ENCODE measurements at regions not wholly inside any gene's neighbourhood (a gene's known extent, or its start where the extent isn't known, plus 50 kb on each side); places are given as distances from the start of the nearest gene placed in this dataset.

DNA sequence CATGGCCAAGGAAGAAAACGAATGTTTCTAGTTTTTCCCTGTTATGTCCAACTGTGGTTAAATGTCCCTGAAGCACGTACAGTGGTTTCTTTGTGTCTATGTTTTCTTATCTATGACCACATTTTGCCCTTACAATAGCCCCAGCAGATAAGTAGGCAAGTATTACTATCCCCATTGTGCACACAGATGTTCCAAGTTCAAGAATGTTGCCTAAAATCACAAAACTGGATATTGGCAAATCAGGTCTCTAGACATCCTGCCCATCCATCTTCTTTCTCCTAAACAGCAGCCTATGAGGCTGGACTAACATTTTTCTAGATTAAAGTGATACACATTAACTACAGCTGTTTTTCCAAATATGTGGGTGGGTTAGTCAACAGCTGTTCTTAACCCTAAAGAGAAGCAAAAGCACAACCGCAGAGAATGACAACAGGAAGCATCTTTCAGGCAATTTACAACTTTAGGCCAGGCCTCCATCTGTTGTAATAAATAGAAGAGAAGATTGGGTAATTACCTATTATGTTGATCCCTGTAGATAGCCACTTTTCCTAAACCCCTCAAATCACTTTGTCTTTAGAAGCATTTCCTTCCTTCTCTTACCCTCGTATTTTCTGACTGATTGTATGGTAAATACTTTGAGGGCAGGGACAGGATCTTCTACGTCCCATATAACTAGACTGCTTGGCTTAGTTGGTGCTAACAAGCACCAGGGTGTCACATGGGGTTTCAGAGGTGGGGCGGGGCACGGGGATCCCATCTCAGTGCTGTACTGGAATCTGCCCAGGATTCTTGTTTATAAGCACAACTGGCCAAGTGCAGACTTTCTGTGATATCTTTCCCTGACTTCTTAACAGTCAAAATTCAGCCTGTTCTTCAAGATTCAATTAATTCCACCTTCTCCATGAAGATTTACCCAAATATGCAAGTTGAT lies 132.1 kb upstream of the SETBP1 start:
- H3K4me3 ChIP-seq (ENCODE audit: low read depth, poor library complexity, severe bottlenecking), result no peak overlapping the region
- TF ChIP-seq, protein P1, sequence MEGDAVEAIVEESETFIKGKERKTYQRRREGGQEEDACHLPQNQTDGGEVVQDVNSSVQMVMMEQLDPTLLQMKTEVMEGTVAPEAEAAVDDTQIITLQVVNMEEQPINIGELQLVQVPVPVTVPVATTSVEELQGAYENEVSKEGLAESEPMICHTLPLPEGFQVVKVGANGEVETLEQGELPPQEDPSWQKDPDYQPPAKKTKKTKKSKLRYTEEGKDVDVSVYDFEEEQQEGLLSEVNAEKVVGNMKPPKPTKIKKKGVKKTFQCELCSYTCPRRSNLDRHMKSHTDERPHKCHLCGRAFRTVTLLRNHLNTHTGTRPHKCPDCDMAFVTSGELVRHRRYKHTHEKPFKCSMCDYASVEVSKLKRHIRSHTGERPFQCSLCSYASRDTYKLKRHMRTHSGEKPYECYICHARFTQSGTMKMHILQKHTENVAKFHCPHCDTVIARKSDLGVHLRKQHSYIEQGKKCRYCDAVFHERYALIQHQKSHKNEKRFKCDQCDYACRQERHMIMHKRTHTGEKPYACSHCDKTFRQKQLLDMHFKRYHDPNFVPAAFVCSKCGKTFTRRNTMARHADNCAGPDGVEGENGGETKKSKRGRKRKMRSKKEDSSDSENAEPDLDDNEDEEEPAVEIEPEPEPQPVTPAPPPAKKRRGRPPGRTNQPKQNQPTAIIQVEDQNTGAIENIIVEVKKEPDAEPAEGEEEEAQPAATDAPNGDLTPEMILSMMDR (IDR thresholded peaks at IDR 0.05), result no peak
- no peak for TF ChIP-seq POLR2A (IDR thresholded peaks at IDR 0.05)
- intact Hi-C loops (cut with DNase I; ENCODE audit: low total_unique reads), result no loop called here
- DNase-seq (ENCODE audit: low spot score in 2 of 2), result no peak
- 59% methylated on average over 7 of the region's 7 CpGs for WGBS, 2 donors

DNA sequence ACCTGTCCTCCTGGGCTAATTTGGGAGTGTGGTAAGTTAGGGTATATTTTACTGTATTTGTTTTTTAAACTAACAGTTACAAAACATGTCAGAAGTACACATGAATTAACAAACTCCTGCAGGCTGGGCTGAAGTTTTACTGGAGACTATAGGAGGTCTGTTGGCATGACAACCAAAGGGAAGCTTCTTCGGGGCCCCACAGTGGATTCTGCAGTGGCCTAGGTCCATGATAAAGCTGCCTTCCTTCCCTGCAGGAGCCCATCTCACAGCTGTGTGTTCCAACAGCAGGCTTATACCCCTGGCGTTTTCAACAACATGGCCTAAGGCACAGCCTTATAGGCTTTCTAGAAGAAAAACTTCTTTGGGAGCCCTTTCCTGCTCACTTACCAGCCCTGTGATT lies 128.0 kb upstream of the SETBP1 start:
- intact Hi-C loops (cut with DNase I; ENCODE audit: low total_unique reads), result no loop called here

DNA sequence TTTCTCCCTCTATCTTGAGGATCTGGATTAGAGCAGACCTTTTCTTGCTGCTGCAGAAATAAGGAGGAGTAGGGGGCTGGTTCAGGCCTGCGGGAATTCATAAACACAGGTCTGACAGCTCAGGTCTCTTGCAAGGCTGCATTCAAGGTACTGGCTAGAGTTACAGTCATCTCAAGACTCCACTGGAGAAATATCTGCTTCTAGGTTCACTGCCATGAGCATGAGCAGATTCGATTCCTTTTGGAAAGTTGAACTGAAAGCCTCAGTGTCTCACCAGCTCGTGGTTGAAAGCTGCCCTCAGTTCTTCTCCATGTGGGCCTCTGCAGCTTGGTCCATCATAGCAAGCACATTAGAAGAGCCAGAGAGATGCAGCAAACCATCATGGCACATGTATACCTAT lies 124.4 kb upstream of the SETBP1 start:
- H3K4me3 ChIP-seq (ENCODE audit: low read depth, poor library complexity, severe bottlenecking), result no peak overlapping the region
- no peak for DNase-seq (ENCODE audit: low spot score in 2 of 2)
- WGBS, 2 donors, result 73 to 80% methylated on average over 3 of the region's 3 CpGs
- intact Hi-C loops (cut with DNase I; ENCODE audit: low total_unique reads), result no loop called here
- TF ChIP-seq POLR2A (IDR thresholded peaks at IDR 0.05), result no peak
- TF ChIP-seq, protein P1 (IDR thresholded peaks at IDR 0.05), result no peak

More for the DNA sequence above, 128.0 kb upstream of the SETBP1 start:
- 65 to 77% methylated on average over 2 of the region's 2 CpGs for WGBS, 2 donors
- no peak for DNase-seq (ENCODE audit: low spot score in 2 of 2)
- TF ChIP-seq, protein P1 (IDR thresholded peaks at IDR 0.05), result no peak
- TF ChIP-seq POLR2A (IDR thresholded peaks at IDR 0.05), result no peak
- H3K4me3 ChIP-seq (ENCODE audit: low read depth, poor library complexity, severe bottlenecking), result no peak overlapping the region

DNA sequence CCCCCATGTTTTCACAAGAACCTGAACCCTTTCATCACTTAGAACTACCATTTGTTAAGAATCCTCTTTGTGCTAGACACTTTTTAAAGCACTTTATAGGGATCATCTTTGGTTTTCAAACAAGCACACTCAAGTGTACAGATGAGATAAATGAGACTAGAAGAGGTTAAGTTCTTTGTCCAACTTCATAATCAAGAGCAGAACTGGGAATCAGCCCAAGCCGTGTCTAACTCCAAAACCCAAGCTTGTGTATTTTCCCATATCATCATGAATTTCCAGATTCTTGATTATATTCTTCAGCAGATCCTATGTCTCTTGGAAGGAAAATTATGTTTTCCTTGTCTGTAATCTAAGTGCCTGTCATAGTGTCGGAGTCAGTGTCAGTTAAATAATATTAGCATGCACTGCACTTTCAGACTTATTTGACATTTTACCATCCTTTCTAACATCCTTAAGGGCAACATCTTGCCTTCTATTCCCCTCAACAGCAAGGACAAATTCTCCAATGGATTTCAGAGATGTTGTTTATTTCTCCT lies 123.0 kb upstream of the SETBP1 start:
- WGBS, 2 donors, result 56 to 70% methylated on average over 2 of the region's 2 CpGs
- TF ChIP-seq, protein P1 (IDR thresholded peaks at IDR 0.05), result no peak
- TF ChIP-seq POLR2A (IDR thresholded peaks at IDR 0.05), result no peak
- DNase-seq (ENCODE audit: low spot score in 2 of 2), result no peak
- intact Hi-C loops (cut with DNase I; ENCODE audit: low total_unique reads), result no loop called here
- H3K4me3 ChIP-seq (ENCODE audit: low read depth, poor library complexity, severe bottlenecking), result no peak overlapping the region

DNA sequence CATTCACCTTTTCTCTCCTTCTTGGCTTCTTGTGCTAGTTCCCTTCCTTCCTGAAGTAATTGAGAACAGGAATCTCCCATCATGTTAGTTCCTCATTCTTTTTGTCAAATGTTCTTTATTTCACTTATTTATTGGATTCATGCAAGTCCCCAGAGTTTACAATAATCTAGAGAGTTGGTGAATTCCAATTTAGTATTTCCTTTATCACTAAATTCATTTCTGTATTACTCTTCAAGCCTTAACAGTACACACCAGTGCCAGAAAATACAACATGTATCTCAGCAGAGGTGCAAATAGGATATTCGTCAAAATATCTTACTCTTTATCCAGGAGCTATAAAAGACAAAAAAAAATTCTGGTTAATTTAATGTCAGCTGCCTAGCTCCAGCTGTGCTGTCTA lies 121.9 kb upstream of the SETBP1 start:
- H3K4me3 ChIP-seq (ENCODE audit: low read depth, poor library complexity, severe bottlenecking), result no peak overlapping the region
- WGBS, 2 donors, result 71 to 74% methylated on average over 1 of the region's 1 CpG
- intact Hi-C loops (cut with DNase I; ENCODE audit: low total_unique reads), result no loop called here
- no peak for TF ChIP-seq POLR2A (IDR thresholded peaks at IDR 0.05)
- TF ChIP-seq, protein P1 (IDR thresholded peaks at IDR 0.05), result no peak
- no peak for DNase-seq (ENCODE audit: low spot score in 2 of 2)
